HG03097 (cell line): ENCODE measurements at regions not wholly inside any gene's neighbourhood (a gene's known extent, or its start where the extent isn't known, plus 50 kb on each side); places are given as distances from the start of the nearest gene placed in this dataset.

Experiments used
- ATAC-seq: cut with Tn5 transposase; IDR thresholded peaks from one replicate; pipeline ENCODE4 v1.9.1; 2021; ENCODE audit not compliant: unreplicated experiment, low FRiP score

DNA sequence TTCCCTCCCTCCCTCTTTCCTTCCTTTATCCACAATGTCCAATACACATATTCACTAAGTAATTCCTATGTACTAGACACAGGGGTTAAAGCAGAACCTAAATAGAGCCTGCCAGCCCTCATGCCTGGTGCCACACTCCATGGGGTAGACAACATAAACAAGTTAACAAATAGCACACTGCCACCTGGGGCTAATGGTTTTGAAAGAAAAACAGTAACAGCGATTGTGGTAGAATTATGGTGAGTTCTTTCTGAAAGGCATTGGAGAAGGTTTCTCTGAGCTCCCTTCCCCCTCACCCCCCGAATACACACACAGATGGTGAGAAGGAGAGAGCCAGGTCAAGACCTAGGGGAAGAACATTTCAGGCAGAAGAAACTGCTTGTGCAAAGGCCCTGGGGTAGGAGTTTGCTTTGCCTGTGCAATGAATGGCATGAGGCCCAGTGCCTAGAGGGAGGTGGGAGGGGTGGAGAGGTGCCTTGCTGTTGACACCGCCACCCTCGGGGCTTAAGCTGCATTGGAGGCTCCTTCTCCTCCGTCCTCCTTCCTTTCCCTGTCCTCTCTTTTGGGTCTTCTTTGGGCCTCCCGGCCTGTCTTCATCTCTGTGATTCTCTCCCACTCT, 502.4 kb upstream of the SULF2 start:
- no peak for ATAC-seq

DNA sequence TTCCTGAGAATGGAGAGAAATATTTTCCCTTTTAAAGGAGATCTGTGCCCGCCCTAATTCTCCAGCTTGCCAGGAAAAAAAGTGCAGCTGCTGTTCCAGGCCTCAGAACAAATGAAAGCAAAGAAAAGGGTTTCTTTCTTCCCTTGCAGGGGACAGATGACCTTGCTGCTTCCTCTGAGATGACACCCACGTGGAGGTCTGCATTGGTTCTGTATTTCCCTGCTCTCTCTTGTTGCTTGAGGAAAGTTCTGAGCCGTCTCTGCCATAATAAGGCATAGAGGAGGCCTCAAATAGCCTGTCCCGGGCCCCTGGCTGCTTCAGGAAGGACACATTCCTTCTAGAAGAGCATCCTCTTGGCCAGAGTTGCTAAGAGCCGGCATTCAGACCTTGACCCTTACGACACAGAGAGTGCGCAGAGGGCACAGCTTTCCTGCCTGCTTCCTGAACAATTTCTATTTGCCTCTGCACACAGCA, 501.8 kb upstream of the SULF2 start:
- no peak for ATAC-seq

- ATAC-seq = no peak
These were observed 501.3 kb upstream of the SULF2 start for GRCh38 chr20:48286601-48287000.

DNA sequence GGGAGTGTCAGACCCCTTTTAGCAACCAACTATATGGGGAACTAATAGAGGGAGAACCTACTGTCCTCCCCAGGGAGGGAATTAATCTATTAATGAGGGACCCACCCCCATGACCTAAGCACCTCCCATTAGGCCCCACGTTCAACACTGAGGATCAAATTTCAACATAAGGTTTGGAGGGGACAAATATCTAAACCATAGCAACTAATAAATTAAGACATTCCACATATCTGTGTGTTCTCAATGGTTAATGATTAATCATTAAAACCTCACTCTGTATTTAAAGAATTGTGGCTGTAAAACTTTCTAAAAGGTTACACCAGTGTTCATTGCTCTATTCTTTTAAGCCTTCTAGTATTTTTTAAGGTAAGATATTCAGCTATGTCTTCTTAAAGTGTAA, 500.4 kb upstream of the SULF2 start:
- no peak for ATAC-seq

DNA sequence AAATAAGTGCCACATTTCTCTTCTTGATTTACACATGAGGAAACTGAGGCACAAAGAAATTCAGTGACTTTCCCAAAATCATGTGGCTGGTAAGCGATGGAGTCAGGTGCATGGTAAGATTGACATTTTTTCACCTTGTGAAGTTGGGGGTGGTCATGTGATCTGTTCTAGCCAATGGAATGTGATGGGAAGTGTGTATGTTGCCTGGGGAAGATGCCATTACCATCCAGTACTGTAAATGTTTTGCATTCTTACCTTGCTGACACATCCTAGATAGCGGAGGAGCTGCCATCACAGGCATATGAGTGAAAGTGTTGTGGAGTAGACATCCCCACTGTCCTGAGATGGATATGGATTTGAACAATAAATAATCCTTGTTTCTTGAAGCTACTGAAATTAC, 499.6 kb upstream of the SULF2 start:
- no peak for ATAC-seq

DNA sequence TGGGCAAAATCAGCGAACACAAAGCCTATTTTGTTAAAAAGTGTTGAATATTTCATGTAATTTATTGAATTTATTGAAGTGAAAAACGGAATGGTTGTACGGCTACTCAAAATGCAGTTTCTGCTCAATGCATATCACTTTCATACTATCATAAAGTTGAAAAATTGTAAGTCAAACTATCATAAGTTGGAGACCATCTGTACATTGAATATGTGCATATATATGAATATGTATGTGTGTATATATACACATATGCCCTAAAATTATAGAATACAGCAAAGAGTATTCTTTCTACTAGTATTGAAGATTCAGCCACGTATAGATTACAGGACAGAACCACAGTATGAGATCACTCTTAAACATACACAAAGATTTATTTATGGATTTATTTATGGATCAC, 499.0 kb upstream of the SULF2 start:
- no peak for ATAC-seq

GRCh38 chr20:48283470-48284110, 498.3 kb upstream of the SULF2 start:
- no peak for ATAC-seq

DNA sequence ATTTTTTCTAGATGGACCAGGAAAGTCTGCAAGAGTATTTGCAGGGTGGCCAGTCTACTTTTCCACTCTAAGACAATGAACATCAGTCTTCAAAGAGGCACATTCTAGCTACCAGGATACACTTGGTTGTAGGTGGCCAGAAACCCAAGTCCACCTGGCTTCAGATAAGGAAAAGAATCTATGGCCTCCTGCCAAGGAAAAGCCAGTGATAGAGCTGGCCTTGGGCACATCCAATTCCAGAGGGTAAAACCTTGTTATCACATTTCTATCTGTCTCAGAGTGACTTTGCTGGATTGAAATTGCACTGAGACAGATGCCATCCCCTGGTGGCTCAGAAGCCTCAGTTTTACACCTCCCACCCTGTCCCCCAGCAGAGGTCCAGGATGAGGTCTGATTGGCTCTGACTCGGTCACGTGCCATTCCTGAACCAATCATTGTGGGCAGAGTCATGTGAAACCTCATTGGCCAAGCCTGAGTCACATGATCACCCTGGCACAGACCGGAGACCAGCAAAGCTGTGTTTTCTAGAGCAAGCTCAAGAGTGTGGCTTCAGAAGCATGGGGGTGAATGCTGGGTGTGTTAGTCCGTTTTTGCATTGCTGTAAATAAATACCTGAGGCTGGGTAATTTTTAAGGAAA, 497.4 kb upstream of the SULF2 start:
- ATAC-seq = no peak

DNA sequence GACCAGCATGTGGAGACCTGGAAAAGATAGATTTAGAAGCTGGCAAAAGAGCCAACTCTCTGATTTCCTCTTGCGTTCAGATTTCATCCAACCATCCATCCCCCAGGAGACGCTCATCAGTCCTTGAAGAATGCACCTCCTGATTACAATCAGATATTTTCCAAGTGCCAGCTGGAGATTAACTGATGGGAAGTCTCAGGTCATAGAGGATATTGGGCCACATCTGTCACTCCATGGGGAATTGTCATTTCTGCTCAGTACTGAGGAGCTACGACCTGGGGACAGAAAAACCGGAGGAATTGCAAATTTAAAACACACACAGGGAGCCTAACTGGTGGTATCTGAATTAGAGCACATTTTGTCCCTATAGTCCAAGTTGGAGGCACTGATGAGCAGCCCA, 496.2 kb upstream of the SULF2 start:
- no peak for ATAC-seq

DNA sequence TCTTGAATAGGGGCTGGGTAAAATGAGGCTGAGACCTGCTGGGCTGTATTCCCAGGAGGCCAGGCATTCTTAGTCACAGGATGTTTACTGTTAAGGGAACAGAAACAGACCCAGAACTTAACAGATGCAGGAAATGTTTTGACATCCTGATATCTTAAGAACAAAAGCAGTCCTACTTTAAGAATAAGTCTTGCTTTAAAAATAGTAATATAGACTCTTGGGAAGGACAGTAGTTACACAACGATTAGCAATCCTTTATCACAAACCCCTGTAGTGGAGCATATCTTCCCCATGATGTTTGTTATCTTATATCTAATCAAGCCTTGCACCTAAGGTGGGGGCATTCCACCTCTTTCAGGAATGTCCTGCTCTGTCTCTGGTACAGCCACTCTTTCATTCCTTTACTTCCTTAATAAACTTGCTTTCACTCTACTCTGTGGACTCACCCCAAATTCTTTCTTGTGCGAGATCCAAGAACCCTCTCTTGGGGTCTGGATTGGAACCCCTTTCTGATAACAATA, 493.7 kb upstream of the SULF2 start:
- no peak for ATAC-seq

GRCh38 chr20:48277266-48277665, 492.0 kb upstream of the SULF2 start:
- no peak for ATAC-seq

- no peak for ATAC-seq
These were observed 490.7 kb upstream of the SULF2 start for GRCh38 chr20:48276021-48276342.

- ATAC-seq = no peak
These were observed 490.2 kb upstream of the SULF2 start for GRCh38 chr20:48275286-48276020.

GRCh38 chr20:48273843-48274242, 488.6 kb upstream of the SULF2 start:
- ATAC-seq = no peak

GRCh38 chr20:48270885-48271284, 485.6 kb upstream of the SULF2 start:
- ATAC-seq = no peak

DNA sequence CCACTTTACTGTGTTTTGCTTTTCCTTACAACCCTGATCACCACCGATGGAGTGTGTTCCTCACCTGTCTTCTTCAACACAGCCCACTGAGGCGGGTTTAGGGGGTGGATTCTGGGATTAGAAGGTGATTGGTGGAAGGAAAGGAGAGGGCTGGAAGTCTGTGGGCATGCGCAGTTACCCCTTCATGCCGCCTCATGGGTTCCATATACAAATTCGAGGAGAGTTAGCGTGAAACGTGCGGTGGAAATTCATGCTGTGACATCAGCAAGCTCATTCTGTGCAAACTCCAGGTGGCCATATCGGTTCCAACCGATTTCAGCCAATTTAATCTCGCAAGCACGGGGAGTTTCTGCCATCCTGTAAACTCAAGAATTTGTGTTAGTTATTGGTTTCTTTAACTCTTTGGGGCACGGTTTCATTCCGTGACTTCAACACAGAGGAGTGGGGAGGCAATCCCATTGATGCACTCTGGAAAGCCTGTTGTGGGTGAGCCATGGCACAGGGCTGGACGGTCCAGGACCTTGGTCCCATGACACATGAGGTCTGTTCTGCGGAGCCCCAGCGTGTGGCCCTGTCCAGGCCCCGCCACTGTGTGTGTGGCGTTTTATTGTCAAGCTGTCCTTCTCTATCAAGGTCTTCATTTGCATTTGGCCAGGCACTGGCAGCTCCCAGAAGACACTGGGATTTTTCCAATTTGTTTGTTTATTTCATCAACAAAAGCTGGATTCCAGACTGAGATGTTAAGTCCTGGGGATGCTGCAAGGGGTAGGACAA, 482.8 kb upstream of the SULF2 start:
- ATAC-seq = no peak

- ATAC-seq = no peak
These were observed 481.3 kb upstream of the SULF2 start for GRCh38 chr20:48266571-48266970.

DNA sequence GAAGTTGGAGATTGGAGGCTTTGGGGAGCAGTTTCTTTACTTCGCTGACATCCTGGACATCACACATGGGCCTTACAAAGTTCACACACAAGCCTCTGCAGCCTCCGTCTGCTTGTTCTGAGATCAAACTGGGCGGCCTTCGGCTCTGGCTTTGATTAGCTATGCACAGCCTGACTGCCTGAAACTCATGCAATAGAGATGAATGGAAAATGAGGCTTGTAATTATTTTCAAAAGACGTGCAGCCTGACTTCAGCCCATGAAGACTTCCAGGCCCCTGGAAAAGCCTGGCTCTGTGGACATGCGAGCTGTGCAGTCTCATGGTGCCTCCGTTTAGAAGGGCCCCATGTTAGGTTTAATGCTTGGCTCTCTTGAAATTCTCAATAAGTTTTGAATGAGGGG, 480.5 kb upstream of the SULF2 start:
- ATAC-seq = no peak

DNA sequence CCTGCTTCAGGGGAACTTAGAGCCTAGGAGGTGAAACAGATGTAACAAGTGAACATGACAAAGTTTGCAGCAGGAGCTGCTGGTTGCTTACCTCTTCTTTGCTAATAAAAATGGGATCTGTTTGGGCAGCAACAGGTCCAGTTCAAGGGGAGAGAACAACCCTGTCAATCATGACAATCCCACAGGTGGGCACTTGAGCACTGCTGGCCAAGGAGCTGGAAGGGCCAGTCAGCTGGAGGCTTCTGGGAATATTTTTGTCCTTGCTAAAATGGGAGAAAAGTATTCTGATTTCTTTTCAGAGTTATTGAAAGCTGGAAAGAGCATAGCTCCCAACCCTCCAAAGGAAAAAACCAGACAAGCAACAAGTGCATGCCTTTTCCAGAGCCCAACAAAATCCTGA, 477.7 kb upstream of the SULF2 start:
- no peak for ATAC-seq

DNA sequence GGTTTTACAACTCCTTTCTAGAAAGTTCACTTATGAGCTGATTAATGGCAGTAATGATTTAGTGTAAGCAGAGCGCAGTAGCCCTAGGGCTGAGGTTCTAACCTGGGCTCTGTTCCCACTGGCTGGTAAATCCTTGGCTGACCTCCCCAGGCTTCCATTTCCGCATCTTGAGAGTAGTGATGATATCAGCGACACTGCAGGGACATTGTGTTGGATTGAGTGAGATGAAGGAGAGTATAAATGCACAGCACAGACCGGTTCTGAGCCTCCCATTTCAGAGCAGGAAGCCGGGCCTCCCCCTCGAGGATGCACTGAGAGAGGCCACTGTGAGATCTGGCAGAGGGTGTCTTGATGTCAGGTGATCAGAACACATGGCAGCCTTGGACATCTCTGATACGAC, 477.2 kb upstream of the SULF2 start:
- ATAC-seq = no peak
